Panc1 (cell line): ENCODE measurements at regions not wholly inside any gene's neighbourhood (a gene's known extent, or its start where the extent isn't known, plus 50 kb on each side); places are given as distances from the start of the nearest gene placed in this dataset.

Source experiments
- ATAC-seq: fragments of 200-7000 bp; cut with Tn5 transposase; 2 replicates; pipeline ENCODE4 v1.9.1; 2020; ENCODE audit warnings: mild to moderate bottlenecking, moderate library complexity
- BruUV-seq: library from RNA; stranded (reverse); fragments of 400-500 nt; replicated peaks from 2 replicates; lab custom pipeline; 2021; lab: Mats Ljungman, UMichigan
- CTCF ChIA-PET: fragments of 300-600 bp; sonication (Branson Sonifier 250); formaldehyde crosslinking; loops from one replicate; lab custom pipeline; 2022; ENCODE audit warnings: antibody characterized with exemption; lab: Charles Lee
- POLR2A ChIA-PET: fragments of 300-600 bp; sonication (Branson Sonifier 250); formaldehyde crosslinking; loops from one replicate; lab custom pipeline; 2022; ENCODE audit warnings: antibody characterized with exemption; lab: Charles Lee
- DNase-seq: peaks from one replicate; pipeline ENCODE4 v3.0.0-alpha.2; 2010; ENCODE audit warnings: low read depth, low spot score
- H3K27ac ChIP-seq: 2 replicates; pipeline ENCODE4 v1.5.1; 2011; ENCODE audit warnings: mild to moderate bottlenecking, low read length, inconsistent platforms
- H3K27me3 ChIP-seq: fragments of 200-500 bp; sonication (Bioruptor generic); 2 replicates; pipeline ENCODE4 v1.6.0; 2014; ENCODE audit warnings: low read length, inconsistent platforms; ENCODE audit not compliant: control insufficient read depth, insufficient read depth
- H3K36me3 ChIP-seq: fragments of 200-500 bp; sonication (Bioruptor generic); 2 replicates; pipeline ENCODE4 v1.5.1; 2014; ENCODE audit warnings: inconsistent platforms, mild to moderate bottlenecking, low read length, moderate library complexity; ENCODE audit not compliant: control insufficient read depth, insufficient read depth
- H3K4me1 ChIP-seq: 2 replicates; pipeline ENCODE4 v1.5.1; 2011; ENCODE audit warnings: inconsistent platforms, mild to moderate bottlenecking, low read length, moderate library complexity; ENCODE audit not compliant: control insufficient read depth, insufficient read depth
- H3K4me3 ChIP-seq, 2 experiments: 2 replicates each; pipeline ENCODE4 v1.5.1; 2011 to 2012; ENCODE audit warnings: low read depth in 2 of 2, low read length in 2 of 2, mild to moderate bottlenecking in 2 of 2, inconsistent platforms in 1 of 2, moderate library complexity in 1 of 2
- H3K9me3 ChIP-seq: fragments of 200-500 bp; sonication (Bioruptor generic); 2 replicates; pipeline ENCODE4 v1.5.1; 2014; ENCODE audit warnings: low read depth, mild to moderate bottlenecking, inconsistent platforms, low read length, moderate library complexity; ENCODE audit not compliant: control insufficient read depth, insufficient read depth
- CTCF ChIP-seq: fragments of 450-650 bp; IDR thresholded peaks from 2 replicates; pipeline ENCODE4 v1.5.1; 2017; ENCODE audit warnings: mild to moderate bottlenecking
- POLR2AphosphoS5 ChIP-seq: IDR thresholded peaks from 2 replicates; pipeline ENCODE4 v1.6.1; 2012; ENCODE audit warnings: mild to moderate bottlenecking, low read depth, low read length, moderate library complexity
- REST ChIP-seq, 2 experiments: IDR thresholded peaks; 2 replicates each; pipeline ENCODE4 v1.6.1; 2011 to 2012; ENCODE audit warnings: low read depth in 2 of 2, control low read depth in 1 of 2, low read length in 1 of 2, mild to moderate bottlenecking in 1 of 2, moderate library complexity in 1 of 2; ENCODE audit not compliant: insufficient read depth in 1 of 2
- SIN3A ChIP-seq: IDR thresholded peaks from 2 replicates; pipeline ENCODE4 v1.6.1; 2012; ENCODE audit warnings: low read depth, mild to moderate bottlenecking, low read length, moderate library complexity, borderline replicate concordance; ENCODE audit not compliant: insufficient read depth
- TCF7L2 ChIP-seq: IDR thresholded peaks from 2 replicates; pipeline ENCODE4 v1.6.1; 2011; ENCODE audit warnings: mild to moderate bottlenecking, low read depth, low read length, inconsistent platforms
- in situ Hi-C: cut with HindIII; loops from 2 replicates; pipeline ENCODE4 v1.10.0; 2016; ENCODE audit warnings: low sequenced_read_pairs, low pct_unique_long_range_greater_than_20kb
- intact Hi-C: fragments of 100-400 bp; cut with micrococcal nuclease; formaldehyde crosslinking; loops from one replicate; pipeline ENCODE4 v1.10.0; 2022; ENCODE audit not compliant: unreplicated experiment

GRCh38 chr4:14289708-14290107 is 662.2 kb upstream of the BOD1L1 start:
- H3K4me3 ChIP-seq: no peak overlapping the region
- no peaks in the 10 kb centered on the region for H3K4me1 ChIP-seq
- H3K27me3 ChIP-seq: no peaks in the 10 kb centered on the region
- no TSS peak for BruUV-seq
- TF ChIP-seq CTCF (no peak), SIN3A (no peak), TCF7L2 (no peak), REST (IDR thresholded peaks at IDR 0.05; ENCODE audit: insufficient read depth in 1 of 2, low read depth in 2 of 2, low read length in 1 of 2) (no peak), POLR2AphosphoS5 (no peak)
- intact Hi-C loops: no loop called here
- no peaks in the 10 kb centered on the region for H3K9me3 ChIP-seq
- POLR2A ChIA-PET: no interaction called here
- in situ Hi-C loops: no loop called here
- DNase-seq: no peak
- CTCF ChIA-PET: no interaction called here
- no peak for ATAC-seq
- H3K36me3 ChIP-seq: no peaks in the 10 kb centered on the region
- H3K27ac ChIP-seq: no peak overlapping the region

DNA sequence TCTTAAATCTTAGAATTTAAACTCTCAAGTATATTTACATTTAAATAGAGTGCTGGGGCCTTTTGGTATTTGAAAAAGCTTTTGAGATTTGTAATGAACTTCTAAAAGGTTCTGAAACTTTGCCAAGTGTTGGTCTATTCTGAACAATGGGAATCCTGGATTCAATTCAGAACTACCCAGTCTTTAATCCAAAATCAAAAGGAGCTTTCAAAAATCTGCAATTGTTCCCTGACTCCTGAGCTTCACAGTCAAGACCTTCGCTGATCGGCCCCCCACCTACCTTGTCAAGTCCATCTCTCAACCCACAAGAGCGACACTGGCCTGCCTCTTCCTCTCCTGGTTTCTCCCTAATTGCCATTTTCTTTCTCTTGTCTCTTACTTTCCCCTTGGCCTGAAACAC is 666.1 kb upstream of the BOD1L1 start:
- Histone ChIP-seq H3K4me1 (no peaks in the 10 kb centered on the region), H3K27me3 (no peaks in the 10 kb centered on the region), H3K27ac (no peak overlapping the region), H3K4me3 (no peak overlapping the region), H3K9me3 (no peaks in the 10 kb centered on the region), H3K36me3 (no peaks in the 10 kb centered on the region)
- no peak for ATAC-seq
- in situ Hi-C loops: no loop called here
- intact Hi-C loops: no loop called here
- ChIA-PET POLR2A (no interaction called here), CTCF (no interaction called here)
- TF ChIP-seq POLR2AphosphoS5: no peak
- TF ChIP-seq TCF7L2: no peak
- no peak for TF ChIP-seq SIN3A
- no peak for TF ChIP-seq CTCF
- TF ChIP-seq REST (IDR thresholded peaks at IDR 0.05; ENCODE audit: insufficient read depth in 1 of 2, low read depth in 2 of 2, low read length in 1 of 2): no peak
- no peak for DNase-seq
- no TSS peak for BruUV-seq
